Testis (tissue), 2 donors: ENCODE measurements at regions not wholly inside any gene's neighbourhood (a gene's known extent, or its start where the extent isn't known, plus 50 kb on each side); places are given as distances from the start of the nearest gene placed in this dataset.

Experiments
- POLR2A ChIP-seq: fragments of 450-650 bp; IDR thresholded peaks from one replicate; pipeline ENCODE4 v1.6.1; 2017; ENCODE audit warnings: antibody characterized with exemption, mild to moderate bottlenecking, moderate library complexity
- TF ChIP-seq, protein P1 (sequence below), 3 experiments: fragments of 450-650 bp in 2 of 3; fragments of 200-600 bp in 1 of 3; sonication (generic) in 1 of 3; IDR thresholded peaks; one replicate each; pipeline ENCODE4 v1.5.1; 2016 to 2019; ENCODE audit warnings: antibody characterized with exemption in 3 of 3, mild to moderate bottlenecking in 2 of 3, moderate library complexity in 1 of 3

DNA sequence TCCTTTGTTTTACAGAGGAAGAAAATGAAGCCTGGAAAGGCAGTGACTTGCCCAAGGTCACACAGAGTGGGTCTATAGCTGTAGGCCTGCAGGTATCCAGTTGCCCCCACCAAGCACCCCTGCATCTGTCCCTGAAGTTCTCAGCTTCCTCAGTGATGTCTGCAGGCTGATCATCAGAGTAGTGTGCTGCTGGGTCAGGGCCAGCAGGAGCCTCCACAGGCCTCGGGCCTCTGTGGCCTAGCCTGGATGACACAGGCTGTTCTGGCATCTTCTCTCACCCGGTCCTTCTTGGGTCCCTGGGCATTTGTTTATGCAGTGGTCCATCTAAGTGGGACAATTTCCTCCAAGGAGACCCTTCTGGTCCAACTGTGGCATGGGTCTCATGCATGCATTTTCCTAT is 74.8 kb upstream of the E2F8 start:
- no peak for TF ChIP-seq POLR2A
- TF ChIP-seq, protein P1, sequence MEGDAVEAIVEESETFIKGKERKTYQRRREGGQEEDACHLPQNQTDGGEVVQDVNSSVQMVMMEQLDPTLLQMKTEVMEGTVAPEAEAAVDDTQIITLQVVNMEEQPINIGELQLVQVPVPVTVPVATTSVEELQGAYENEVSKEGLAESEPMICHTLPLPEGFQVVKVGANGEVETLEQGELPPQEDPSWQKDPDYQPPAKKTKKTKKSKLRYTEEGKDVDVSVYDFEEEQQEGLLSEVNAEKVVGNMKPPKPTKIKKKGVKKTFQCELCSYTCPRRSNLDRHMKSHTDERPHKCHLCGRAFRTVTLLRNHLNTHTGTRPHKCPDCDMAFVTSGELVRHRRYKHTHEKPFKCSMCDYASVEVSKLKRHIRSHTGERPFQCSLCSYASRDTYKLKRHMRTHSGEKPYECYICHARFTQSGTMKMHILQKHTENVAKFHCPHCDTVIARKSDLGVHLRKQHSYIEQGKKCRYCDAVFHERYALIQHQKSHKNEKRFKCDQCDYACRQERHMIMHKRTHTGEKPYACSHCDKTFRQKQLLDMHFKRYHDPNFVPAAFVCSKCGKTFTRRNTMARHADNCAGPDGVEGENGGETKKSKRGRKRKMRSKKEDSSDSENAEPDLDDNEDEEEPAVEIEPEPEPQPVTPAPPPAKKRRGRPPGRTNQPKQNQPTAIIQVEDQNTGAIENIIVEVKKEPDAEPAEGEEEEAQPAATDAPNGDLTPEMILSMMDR (IDR thresholded peaks at IDR 0.05), result no peak
